ENCODE measurements at regions not wholly inside any gene's neighbourhood (a gene's known extent, or its start where the extent isn't known, plus 50 kb on each side); places are given as distances from the start of the nearest gene placed in this dataset.

DNA sequence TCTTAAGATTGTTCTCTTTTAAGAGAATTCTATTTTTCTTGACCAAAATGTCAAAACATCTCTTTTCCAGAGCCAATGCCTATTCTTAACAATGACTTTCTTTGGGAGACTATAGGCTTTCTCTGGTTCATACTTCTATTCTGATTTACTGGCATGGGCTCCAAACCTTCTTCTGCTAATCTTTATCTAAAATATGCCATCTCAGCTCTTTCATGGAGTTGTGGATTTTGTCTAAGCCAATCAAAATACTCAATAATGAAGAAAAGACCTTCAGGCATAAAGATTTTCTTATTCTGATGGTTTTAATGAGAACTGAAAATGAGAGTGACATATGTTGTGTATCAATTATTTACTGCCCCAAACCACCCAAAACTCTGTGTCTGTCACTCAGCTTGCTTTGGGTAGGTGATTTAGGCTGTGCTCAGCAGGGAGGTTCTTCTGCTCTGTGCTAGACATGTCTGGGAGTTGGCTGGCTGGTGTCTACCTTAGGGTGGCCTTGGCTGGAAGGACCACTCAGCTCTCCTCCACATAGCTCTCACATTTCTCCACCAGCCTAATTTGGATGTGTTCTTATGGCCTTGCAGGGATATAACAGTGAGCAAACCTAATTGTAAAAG is 270.8 kb downstream of the PRDM2 start:
- no peak for TF ChIP-seq POLR2A (IDR thresholded peaks at IDR 0.05; ENCODE audit: low read depth, low read length)
- TF ChIP-seq CTCF (IDR thresholded peaks at IDR 0.05; ENCODE audit: extremely low read depth in 1 of 2, insufficient read depth in 1 of 2, low read depth in 1 of 2, low read length in 2 of 2): no peak
- TF ChIP-seq EZH2 (IDR thresholded peaks at IDR 0.05; ENCODE audit: borderline replicate concordance, low read depth, low read length, severe bottlenecking): no peak
- no peak for TF ChIP-seq POLR2AphosphoS5 (IDR thresholded peaks at IDR 0.05; ENCODE audit: insufficient read depth, low read depth, low read length)
- TF ChIP-seq FOS (IDR thresholded peaks at IDR 0.05; ENCODE audit: borderline replicate concordance, insufficient read depth, low read length): no peak
- no peak for TF ChIP-seq MYC (IDR thresholded peaks at IDR 0.05; ENCODE audit: low read depth, low read length)
